ENCODE measurements at regions not wholly inside any gene's neighbourhood (a gene's known extent, or its start where the extent isn't known, plus 50 kb on each side); places are given as distances from the start of the nearest gene placed in this dataset.

GRCh38 chr6:114467931-114468330, 125.1 kb upstream of the HS3ST5 start:
- DNase-seq = no peak

GRCh38 chr6:114465511-114465910, 122.7 kb upstream of the HS3ST5 start:
- no peak for DNase-seq

- no peak for DNase-seq
Measured at GRCh38 chr6:114453737-114454276, 111.0 kb upstream of the HS3ST5 start.

GRCh38 chr6:114452785-114453401, 110.1 kb upstream of the HS3ST5 start:
- DNase-seq = no peak

- DNase-seq = no peak
Measured at GRCh38 chr6:114450631-114451030, 107.8 kb upstream of the HS3ST5 start.

- DNase-seq = no peak
Measured at GRCh38 chr6:114449659-114450058, 106.8 kb upstream of the HS3ST5 start.

GRCh38 chr6:114446342-114446741, 103.5 kb upstream of the HS3ST5 start:
- DNase-seq = no peak

- DNase-seq = no peak
Measured at GRCh38 chr6:114445846-114446245, 103.0 kb upstream of the HS3ST5 start.

- DNase-seq = no peak
Measured at GRCh38 chr6:114439411-114439810, 96.6 kb upstream of the HS3ST5 start.

- no peak for DNase-seq
Measured at GRCh38 chr6:114437235-114437634, 94.4 kb upstream of the HS3ST5 start.

GRCh38 chr6:114436691-114437090, 93.9 kb upstream of the HS3ST5 start:
- no peak for DNase-seq

- DNase-seq = no peak
Measured at GRCh38 chr6:114435985-114436384, 93.2 kb upstream of the HS3ST5 start.

- DNase-seq = no peak
Measured at GRCh38 chr6:114432400-114432799, 89.6 kb upstream of the HS3ST5 start.

GRCh38 chr6:114431641-114432040, 88.8 kb upstream of the HS3ST5 start:
- no peak for DNase-seq

- DNase-seq = no peak
Measured at GRCh38 chr6:114430534-114431124, 87.8 kb upstream of the HS3ST5 start.

- DNase-seq = no peak
Measured at GRCh38 chr6:114428341-114428740, 85.5 kb upstream of the HS3ST5 start.

GRCh38 chr6:114421199-114421598, 78.4 kb upstream of the HS3ST5 start:
- no peak for DNase-seq

GRCh38 chr6:114419175-114419574, 76.4 kb upstream of the HS3ST5 start:
- DNase-seq = no peak

- DNase-seq = no peak
Measured at GRCh38 chr6:114418304-114418972, 75.6 kb upstream of the HS3ST5 start.

- no peak for DNase-seq
Measured at GRCh38 chr6:114407426-114408035, 64.7 kb upstream of the HS3ST5 start.

GRCh38 chr6:114404339-114404955, 61.6 kb upstream of the HS3ST5 start:
- DNase-seq = no peak

- DNase-seq = no peak
Measured at GRCh38 chr6:114403858-114404257, 61.0 kb upstream of the HS3ST5 start.

GRCh38 chr6:114398481-114398880, 55.7 kb upstream of the HS3ST5 start:
- DNase-seq = no peak
